Neural progenitor cell (in vitro differentiated cells): ENCODE measurements at regions not wholly inside any gene's neighbourhood (a gene's known extent, or its start where the extent isn't known, plus 50 kb on each side); places are given as distances from the start of the nearest gene placed in this dataset.

Experiments
- DNase-seq: peaks from one replicate; pipeline ENCODE4 v3.0.0-alpha.2; 2016; ENCODE audit warnings: low spot score
- H2AFZ ChIP-seq: fragments of 200-600 bp; sonication (generic); replicated peaks from 2 replicates; pipeline ENCODE4 v1.6.1; 2016; ENCODE audit warnings: antibody characterized with exemption
- H3F3A ChIP-seq: fragments of 200-600 bp; sonication (generic); 2 replicates; pipeline ENCODE4 v1.6.1; 2016; ENCODE audit warnings: antibody characterized with exemption, low read depth
- H3K27ac ChIP-seq: fragments of 200-600 bp; sonication (generic); 2 replicates; pipeline ENCODE4 v1.5.1; 2016; ENCODE audit warnings: mild to moderate bottlenecking
- H3K27me3 ChIP-seq: fragments of 200-600 bp; sonication (generic); 2 replicates; pipeline ENCODE4 v1.6.1; 2016; ENCODE audit warnings: mild to moderate bottlenecking, moderate library complexity
- H3K36me3 ChIP-seq: fragments of 200-600 bp; sonication (generic); 2 replicates; pipeline ENCODE4 v1.5.1; 2016
- H3K4me1 ChIP-seq: fragments of 200-600 bp; sonication (generic); 2 replicates; pipeline ENCODE4 v1.6.1; 2016; ENCODE audit warnings: mixed run types
- H3K4me2 ChIP-seq: fragments of 200-600 bp; sonication (generic); 2 replicates; pipeline ENCODE4 v1.6.1; 2016
- H3K4me3 ChIP-seq: fragments of 200-600 bp; sonication (generic); 2 replicates; pipeline ENCODE4 v1.5.1; 2016
- H3K79me2 ChIP-seq: fragments of 200-600 bp; sonication (generic); 2 replicates; pipeline ENCODE4 v1.6.1; 2016; ENCODE audit warnings: low read depth
- H3K9ac ChIP-seq: fragments of 200-600 bp; sonication (generic); 2 replicates; pipeline ENCODE4 v1.6.1; 2016
- H3K9me3 ChIP-seq: fragments of 200-600 bp; sonication (generic); 2 replicates; pipeline ENCODE4 v1.5.1; 2016; ENCODE audit warnings: low read depth
- H4K20me1 ChIP-seq: fragments of 200-600 bp; sonication (generic); 2 replicates; pipeline ENCODE4 v1.6.1; 2016; ENCODE audit warnings: low read depth
- H3K27ac Mint-ChIP-seq: 3 replicates; pipeline ENCODE4 v1.8.0; 2021; ENCODE audit warnings: mixed read lengths
- H3K27me3 Mint-ChIP-seq: 2 replicates; pipeline ENCODE4 v1.8.0; 2022; ENCODE audit warnings: low read depth, mild to moderate bottlenecking, inconsistent platforms, moderate library complexity, mixed read lengths; ENCODE audit not compliant: insufficient read depth
- H3K36me3 Mint-ChIP-seq: 3 replicates; pipeline ENCODE4 v1.8.0; 2021; ENCODE audit warnings: mixed read lengths
- H3K4me1 Mint-ChIP-seq: 3 replicates; pipeline ENCODE4 v1.8.0; 2021; ENCODE audit warnings: mixed read lengths
- H3K4me3 Mint-ChIP-seq: 3 replicates; pipeline ENCODE4 v1.8.0; 2021; ENCODE audit warnings: mild to moderate bottlenecking, moderate library complexity, mixed read lengths
- H3K9me3 Mint-ChIP-seq: 3 replicates; pipeline ENCODE4 v1.8.0; 2020; ENCODE audit warnings: mixed read lengths
- CTCF ChIP-seq: fragments of 200-600 bp; sonication (generic); IDR thresholded peaks from 2 replicates; pipeline ENCODE4 v1.5.1; 2017; ENCODE audit warnings: antibody characterized with exemption, mild to moderate bottlenecking
- EZH2 ChIP-seq: fragments of 200-600 bp; sonication (generic); IDR thresholded peaks from 2 replicates; pipeline ENCODE4 v1.6.1; 2017; ENCODE audit warnings: antibody characterized with exemption, mild to moderate bottlenecking, moderate library complexity
- EZH2phosphoT487 ChIP-seq: fragments of 200-600 bp; sonication (generic); IDR thresholded peaks from 2 replicates; pipeline ENCODE4 v1.6.1; 2017; ENCODE audit warnings: antibody characterized with exemption

DNA sequence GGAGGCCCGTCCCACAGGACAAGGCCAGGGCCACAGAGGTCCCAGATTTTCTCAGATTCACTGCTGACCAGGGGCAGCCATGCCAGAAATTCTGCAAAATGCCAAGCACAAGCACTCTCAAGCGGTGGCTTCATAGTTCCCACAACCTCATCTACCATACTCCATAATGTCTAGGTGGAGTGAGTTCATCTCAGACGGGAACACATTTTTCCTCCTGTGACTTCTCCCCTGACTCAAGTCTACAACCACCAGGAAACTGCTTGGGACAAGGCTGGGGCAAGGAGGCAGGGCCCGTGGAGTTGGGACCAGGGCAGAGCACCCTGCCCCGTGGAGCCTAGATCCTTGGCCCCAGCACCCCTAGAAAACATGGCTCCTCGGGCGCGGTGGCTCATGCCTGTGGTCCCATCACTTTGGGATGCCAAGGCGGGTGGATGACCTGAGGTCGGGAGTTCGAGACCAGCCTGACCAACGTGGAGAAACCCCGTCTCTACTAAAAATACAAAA lies 150.7 kb upstream of the HAAO start:
- H3K36me3 ChIP-seq, result no peaks in the 10 kb centered on the region
- H3K9me3 ChIP-seq, result no peaks in the 10 kb centered on the region
- no peaks in the 10 kb centered on the region for H3K79me2 ChIP-seq
- Mint-ChIP-seq H3K9me3 (peaks cover 3% of the 10 kb centered on the region), H3K4me3 (no peak overlapping the region), H3K4me1 (peaks cover 11% of the 10 kb centered on the region), H3K27me3 (peaks cover 15% of the 10 kb centered on the region), H3K27ac (no peak overlapping the region), H3K36me3 (no peaks in the 10 kb centered on the region)
- H3K9ac ChIP-seq, result no peak overlapping the region
- DNase-seq, result no peak
- no peak overlapping the region for H3K4me2 ChIP-seq
- no peak overlapping the region for H3K4me3 ChIP-seq
- H3K4me1 ChIP-seq, result no peaks in the 10 kb centered on the region
- no peaks in the 10 kb centered on the region for H3K27me3 ChIP-seq
- H4K20me1 ChIP-seq, result no peaks in the 10 kb centered on the region
- TF ChIP-seq EZH2phosphoT487 (no peak), EZH2 (no peak), CTCF (no peak)
- H3F3A ChIP-seq, result peaks cover 4% of the 10 kb centered on the region
- no peak overlapping the region for H2AFZ ChIP-seq
- H3K27ac ChIP-seq, result no peak overlapping the region

- TF ChIP-seq EZH2, result no peak
- TF ChIP-seq CTCF, result no peak
- no peak for TF ChIP-seq EZH2phosphoT487
- H3K27me3 ChIP-seq, result no peaks in the 10 kb centered on the region
- H3K4me2 ChIP-seq, result no peak overlapping the region
- H3K36me3 ChIP-seq, result no peaks in the 10 kb centered on the region
- no peak overlapping the region for H3K4me3 ChIP-seq
- H3K9me3 ChIP-seq, result no peaks in the 10 kb centered on the region
- no peak overlapping the region for H3K27ac ChIP-seq
- no peaks in the 10 kb centered on the region for H3K4me1 ChIP-seq
- Mint-ChIP-seq H3K27me3 (peaks cover 18% of the 10 kb centered on the region), H3K9me3 (peaks cover 7% of the 10 kb centered on the region), H3K36me3 (no peaks in the 10 kb centered on the region), H3K27ac (no peak overlapping the region), H3K4me1 (peaks cover 16% of the 10 kb centered on the region), H3K4me3 (no peak overlapping the region)
- H3F3A ChIP-seq, result peaks cover 4% of the 10 kb centered on the region
- no peak overlapping the region for H3K9ac ChIP-seq
- peak overlapping the region; percentile 66 for H2AFZ ChIP-seq
- no peaks in the 10 kb centered on the region for H3K79me2 ChIP-seq
- no peaks in the 10 kb centered on the region for H4K20me1 ChIP-seq
- no peak for DNase-seq
Measured at GRCh38 chr2:42942214-42942989, 150.0 kb upstream of the HAAO start.

- no peaks in the 10 kb centered on the region for H4K20me1 ChIP-seq
- no peaks in the 10 kb centered on the region for H3K36me3 ChIP-seq
- H3K4me1 ChIP-seq, result peaks cover 2% of the 10 kb centered on the region
- no peak overlapping the region for H2AFZ ChIP-seq
- Mint-ChIP-seq H3K4me1 (peaks cover 18% of the 10 kb centered on the region), H3K36me3 (no peaks in the 10 kb centered on the region), H3K4me3 (no peak overlapping the region), H3K27me3 (peaks cover 18% of the 10 kb centered on the region), H3K27ac (no peak overlapping the region), H3K9me3 (peaks cover 7% of the 10 kb centered on the region)
- no peak overlapping the region for H3K9ac ChIP-seq
- H3K27me3 ChIP-seq, result no peaks in the 10 kb centered on the region
- H3K9me3 ChIP-seq, result no peaks in the 10 kb centered on the region
- H3K79me2 ChIP-seq, result no peaks in the 10 kb centered on the region
- no peak overlapping the region for H3K4me3 ChIP-seq
- no peak overlapping the region for H3K27ac ChIP-seq
- no peak for TF ChIP-seq EZH2
- H3K4me2 ChIP-seq, result no peak overlapping the region
- no peak for DNase-seq
- peaks cover 4% of the 10 kb centered on the region for H3F3A ChIP-seq
Measured at GRCh38 chr2:42941633-42942176, 149.3 kb upstream of the HAAO start.
